GM12891 (cell line): ENCODE measurements at regions not wholly inside any gene's neighbourhood (a gene's known extent, or its start where the extent isn't known, plus 50 kb on each side); places are given as distances from the start of the nearest gene placed in this dataset.
"Not testable (repeated sequence)": the region's sequence is repeated elsewhere in the genome, so short reads cannot be mapped to it uniquely, and the experiment has no call there.

Experiments
- DNase-seq: peaks from one replicate; pipeline ENCODE4 v3.0.0; 2011; ENCODE audit warnings: low spot score; ENCODE audit not compliant: insufficient read length
- FAIRE-seq: peaks from 2 replicates; lab custom pipeline; 2011; peaks lifted over from hg19 to GRCh38; lab: Jason Lieb, UNC
- PAX5 ChIP-seq: IDR thresholded peaks from 2 replicates; pipeline ENCODE4 v1.6.1; 2011; ENCODE audit warnings: low read length, moderate library complexity, mild to moderate bottlenecking; ENCODE audit not compliant: insufficient read depth, severe bottlenecking
- POLR2A ChIP-seq: IDR thresholded peaks from 2 replicates; pipeline ENCODE4 v1.6.1; 2011; ENCODE audit warnings: low read depth, low read length, control low read depth
- POLR2AphosphoS5 ChIP-seq: IDR thresholded peaks from 2 replicates; pipeline ENCODE4 v1.6.1; 2011; ENCODE audit warnings: low read depth, low read length, control low read depth
- POU2F2 ChIP-seq: IDR thresholded peaks from 2 replicates; pipeline ENCODE4 v1.6.1; 2011; ENCODE audit warnings: low read depth, mild to moderate bottlenecking, control low read depth, low read length, moderate library complexity
- SPI1 ChIP-seq: IDR thresholded peaks from 2 replicates; pipeline ENCODE4 v1.6.1; 2011; ENCODE audit warnings: low read depth, low read length, control low read depth
- TAF1 ChIP-seq: IDR thresholded peaks from 2 replicates; pipeline ENCODE4 v1.6.1; 2011; ENCODE audit warnings: low read depth, low read length, control low read depth

DNA sequence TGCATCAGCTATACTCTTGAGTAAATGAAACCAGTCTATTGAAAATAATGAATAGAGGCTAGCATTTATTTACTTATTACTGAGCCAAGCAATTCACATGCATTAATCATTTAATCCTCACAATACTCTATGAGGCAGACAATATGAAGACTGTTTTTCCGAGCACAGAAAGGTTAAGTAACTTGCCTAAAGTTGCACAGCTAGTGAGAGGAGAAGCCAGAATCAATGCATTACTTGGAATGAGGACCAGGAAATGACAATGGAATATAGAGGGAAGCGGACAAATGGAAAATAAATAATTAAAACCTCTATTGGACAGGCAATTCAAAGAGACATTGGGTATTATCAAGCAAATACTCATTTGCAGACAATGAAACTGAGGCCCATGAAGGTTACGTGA, 207.6 kb upstream of the PRKCQ start:
- DNase-seq (no peak), FAIRE-seq (no peak)
- no peak for TF ChIP-seq PAX5
- TF ChIP-seq TAF1 = no peak

GRCh38 chr10:6787091-6787490, 207.0 kb upstream of the PRKCQ start:
- FAIRE-seq = no peak
- no peak for DNase-seq
- TF ChIP-seq PAX5 = no peak

GRCh38 chr10:6786579-6787031, 206.5 kb upstream of the PRKCQ start:
- no peak for TF ChIP-seq PAX5
- no peak for TF ChIP-seq TAF1
- no peak for TF ChIP-seq POLR2A
- no peak for TF ChIP-seq SPI1
- TF ChIP-seq POU2F2 = no peak
- TF ChIP-seq POLR2AphosphoS5 = no peak
- DNase-seq (no peak), FAIRE-seq (no peak)

DNA sequence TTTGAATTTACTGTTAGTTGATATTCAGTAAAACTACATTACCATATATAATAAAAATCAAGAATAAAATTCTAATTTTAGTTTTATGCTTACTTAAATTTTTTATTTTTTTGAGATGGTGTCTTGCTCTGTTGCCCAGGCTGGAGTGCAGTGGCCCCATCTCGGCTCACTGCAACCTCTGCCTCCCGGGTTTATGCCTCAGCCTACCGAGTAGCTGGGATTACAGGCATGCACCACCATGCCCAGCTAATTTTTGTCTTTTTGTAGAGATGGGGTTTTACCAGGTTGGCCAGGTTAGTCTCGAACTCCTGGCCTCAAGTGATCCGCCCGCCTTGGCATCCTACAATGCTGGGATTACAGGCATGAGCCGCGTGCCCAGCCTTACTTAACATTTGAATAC, 204.4 kb upstream of the PRKCQ start:
- not testable (repeated sequence) for DNase-seq, FAIRE-seq

DNA sequence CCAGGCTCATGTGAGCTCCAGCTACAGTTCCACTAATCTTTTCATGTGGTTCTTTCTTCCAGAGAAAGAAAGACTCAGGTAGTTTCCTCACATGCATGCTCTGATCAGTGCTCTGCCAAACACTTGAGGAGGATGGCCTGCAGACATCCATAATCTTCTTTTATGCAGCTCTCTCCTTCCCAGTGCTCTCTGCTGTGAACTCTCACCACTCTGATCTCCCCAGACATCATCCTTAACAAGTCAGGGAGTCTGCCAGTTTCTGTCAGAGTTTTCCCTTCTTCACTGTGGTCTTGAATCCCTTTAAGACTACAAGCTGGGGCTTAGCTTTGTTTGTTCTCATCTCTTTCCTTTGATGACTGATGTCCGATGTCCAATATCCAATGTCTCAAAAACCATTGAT, 203.4 kb upstream of the PRKCQ start:
- TF ChIP-seq SPI1 = no peak
- no peak for TF ChIP-seq PAX5
- TF ChIP-seq POLR2A = no peak
- no peak for TF ChIP-seq TAF1
- no peak for TF ChIP-seq POLR2AphosphoS5
- no peak for TF ChIP-seq POU2F2
- FAIRE-seq (no peak), DNase-seq (no peak)

DNA sequence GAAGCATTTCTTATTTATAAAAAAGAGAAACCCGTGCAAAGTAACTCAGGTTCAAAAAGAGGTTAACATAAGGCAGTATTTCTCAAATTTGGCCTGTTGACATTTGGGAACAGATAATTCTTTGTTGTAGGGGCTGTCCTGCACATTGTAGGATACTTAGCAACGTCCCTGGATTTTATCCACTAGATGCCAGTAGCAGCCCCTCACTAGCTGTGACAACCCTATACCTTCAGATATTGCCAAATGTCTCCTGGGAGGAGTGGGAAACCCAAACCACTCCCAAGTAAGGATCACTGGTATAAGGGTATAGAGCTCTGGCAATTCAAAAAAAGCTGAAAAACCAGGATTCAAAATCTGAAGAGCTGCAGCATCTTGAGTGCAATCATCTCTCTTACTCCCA, 202.3 kb upstream of the PRKCQ start:
- FAIRE-seq (no peak), DNase-seq (no peak)
- TF ChIP-seq SPI1 (no peak), PAX5 (no peak), POLR2AphosphoS5 (no peak)

GRCh38 chr10:6781133-6781770, 201.2 kb upstream of the PRKCQ start:
- FAIRE-seq = peak; percentile 40
- DNase-seq = no peak
- TF ChIP-seq POLR2AphosphoS5 (no peak), PAX5 (no peak), SPI1 (no peak), POLR2A (no peak)

GRCh38 chr10:6780008-6780677, 200.1 kb upstream of the PRKCQ start:
- TF ChIP-seq POLR2AphosphoS5 = no peak
- TF ChIP-seq POU2F2 = no peak
- TF ChIP-seq POLR2A = no peak
- no peak for TF ChIP-seq TAF1
- no peak for TF ChIP-seq SPI1
- TF ChIP-seq PAX5 = no peak
- DNase-seq (no peak), FAIRE-seq (peak; percentile 70)

DNA sequence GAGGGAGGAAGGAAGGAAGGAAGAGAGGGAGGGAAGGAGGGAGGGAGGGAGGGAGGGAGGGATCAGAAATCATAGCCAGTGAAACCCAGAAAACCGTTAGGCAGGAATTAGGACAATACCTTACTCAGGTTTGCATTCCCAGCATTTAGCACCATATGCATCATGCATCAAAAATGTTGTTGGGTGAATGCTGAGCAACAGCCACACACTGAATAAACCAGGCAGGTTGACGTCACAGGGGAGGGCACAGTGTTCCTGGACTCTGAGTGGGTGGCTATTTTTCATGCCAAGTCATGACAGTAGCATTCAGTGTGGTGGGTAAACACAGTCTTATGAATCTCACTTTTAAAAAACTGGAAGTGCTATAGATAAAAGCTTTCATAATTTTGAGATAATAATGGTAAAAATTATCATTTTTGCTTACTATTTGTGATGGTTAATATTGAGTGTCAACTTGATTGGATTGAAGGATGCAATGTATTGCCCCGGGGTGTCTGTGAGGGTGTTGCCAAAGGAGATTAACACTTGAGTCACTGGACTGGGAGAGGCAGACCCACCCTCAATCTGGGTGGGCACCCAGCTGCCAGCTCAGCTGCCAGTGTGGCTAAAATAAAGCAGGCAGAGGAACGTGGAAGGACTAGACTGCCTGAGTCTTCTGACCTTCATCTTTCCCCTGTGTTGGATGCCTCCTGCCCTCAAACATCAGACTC, 199.1 kb upstream of the PRKCQ start:
- no peak for FAIRE-seq
- DNase-seq = no peak
- TF ChIP-seq POLR2AphosphoS5 (no peak), POLR2A (no peak), SPI1 (no peak), POU2F2 (no peak), TAF1 (no peak), PAX5 (no peak)

DNA sequence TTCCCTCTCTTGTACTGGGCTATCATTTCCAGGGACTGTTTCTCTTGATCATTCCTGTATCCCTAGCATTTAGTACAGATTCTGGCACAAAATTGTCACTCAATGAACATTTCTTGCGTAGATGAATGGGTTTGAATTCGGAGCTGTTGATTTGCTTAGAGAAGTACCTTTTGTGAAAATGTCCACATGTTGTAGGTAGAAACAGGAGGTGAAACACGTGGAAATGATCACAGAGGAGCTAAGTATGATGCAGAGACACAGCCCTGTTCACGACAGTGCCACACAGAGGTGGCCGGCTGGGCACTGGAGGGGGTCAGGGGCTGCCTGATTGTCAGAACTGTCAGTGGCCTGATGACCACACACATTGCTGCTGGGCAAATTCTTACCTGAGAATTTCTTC, 196.1 kb upstream of the PRKCQ start:
- TF ChIP-seq POU2F2 (no peak), TAF1 (no peak), POLR2AphosphoS5 (no peak), SPI1 (no peak), PAX5 (no peak), POLR2A (no peak)
- FAIRE-seq = no peak
- no peak for DNase-seq
